ENCODE measurements at regions not wholly inside any gene's neighbourhood (a gene's known extent, or its start where the extent isn't known, plus 50 kb on each side); places are given as distances from the start of the nearest gene placed in this dataset.
A peak's percentile ranks its signal among the peaks of the same experiment; 100 is the strongest.

GRCh38 chr14:71290960-71291466 is 383.8 kb downstream of the PCNX1 start:
- peak; percentile 87 for DNase-seq

GRCh38 chr14:71296184-71296583 is 388.9 kb downstream of the PCNX1 start:
- DNase-seq: no peak

GRCh38 chr14:71300566-71301330 is 393.5 kb downstream of the PCNX1 start:
- no peak for DNase-seq

GRCh38 chr14:71301611-71302010 is 394.4 kb downstream of the PCNX1 start:
- no peak for DNase-seq

GRCh38 chr14:71304690-71305089 is 397.4 kb downstream of the PCNX1 start:
- no peak for DNase-seq

GRCh38 chr14:71308671-71309070 is 401.4 kb downstream of the PCNX1 start:
- no peak for DNase-seq

- no peak for DNase-seq
These were observed 402.5 kb downstream of the PCNX1 start for GRCh38 chr14:71309756-71310155.

GRCh38 chr14:71311061-71311460 is 403.8 kb downstream of the PCNX1 start:
- no peak for DNase-seq

GRCh38 chr14:71314717-71315116 is 407.5 kb downstream of the PCNX1 start:
- DNase-seq: no peak

GRCh38 chr14:71317385-71318096 is 410.3 kb downstream of the PCNX1 start:
- DNase-seq: no peak

GRCh38 chr14:71318097-71318459 is 410.8 kb downstream of the PCNX1 start:
- DNase-seq: no peak

- peak; percentile 42 for DNase-seq
These were observed 412.4 kb downstream of the PCNX1 start for GRCh38 chr14:71319666-71320065.

- peak; percentile 93 for DNase-seq
These were observed 413.0 kb downstream of the PCNX1 start, which contains the start of gene SIPA1L1 for GRCh38 chr14:71320107-71320733. SIPA1L1 (plus strand) TSS chr14:71320476.

- no peak for DNase-seq
These were observed 413.7 kb downstream of the PCNX1 start for GRCh38 chr14:71320734-71321573.

GRCh38 chr14:71321574-71322315 is 414.5 kb downstream of the PCNX1 start:
- peak; percentile 42 for DNase-seq

- DNase-seq: peak; percentile 54
These were observed 415.5 kb downstream of the PCNX1 start for GRCh38 chr14:71322655-71323250.

GRCh38 chr14:71324767-71325272 is 417.6 kb downstream of the PCNX1 start:
- DNase-seq: no peak

- no peak for DNase-seq
These were observed 420.4 kb downstream of the PCNX1 start for GRCh38 chr14:71327691-71328090.

GRCh38 chr14:71328183-71328582 is 420.9 kb downstream of the PCNX1 start:
- DNase-seq: no peak

GRCh38 chr14:71328954-71329353 is 421.7 kb downstream of the PCNX1 start:
- no peak for DNase-seq

- DNase-seq: no peak
These were observed 424.1 kb downstream of the PCNX1 start for GRCh38 chr14:71331403-71331802.

All from kidney glomerular epithelial cell (primary cell).